Caco-2 (cell line): ENCODE measurements at regions not wholly inside any gene's neighbourhood (a gene's known extent, or its start where the extent isn't known, plus 50 kb on each side); places are given as distances from the start of the nearest gene placed in this dataset.

Experiments used
- BruUV-seq: library from RNA; stranded (reverse); fragments of 400-500 nt; replicated peaks from 2 replicates; lab custom pipeline; 2021; lab: Mats Ljungman, UMichigan
- CTCF ChIA-PET: fragments of 300-600 bp; sonication (Branson Sonifier 250); formaldehyde crosslinking; loops from one replicate; lab custom pipeline; 2022; ENCODE audit warnings: antibody characterized with exemption; lab: Charles Lee
- POLR2A ChIA-PET: fragments of 300-600 bp; sonication (Branson Sonifier 250); formaldehyde crosslinking; loops from one replicate; lab custom pipeline; 2022; ENCODE audit warnings: antibody characterized with exemption; lab: Charles Lee
- DNase-seq, 2 experiments: peaks; one replicate each; pipeline versions ENCODE4 v3.0.0 to v3.0.0-alpha.2; 2020 to 2022
- H3K27me3 ChIP-seq: replicated peaks from 2 replicates; pipeline ENCODE4 v1.6.0; 2011; ENCODE audit warnings: low read length; ENCODE audit not compliant: control insufficient read depth, insufficient read depth
- H3K36me3 ChIP-seq: 2 replicates; pipeline ENCODE4 v1.5.1; 2011; ENCODE audit warnings: low read length; ENCODE audit not compliant: control insufficient read depth, insufficient read depth
- H3K4me1 ChIP-seq: fragments of 250-450 bp; sonication (Bioruptor Pico); 2 replicates; pipeline ENCODE4 v1.5.1; 2020; ENCODE audit warnings: mild to moderate bottlenecking
- H3K4me3 ChIP-seq: 2 replicates; pipeline ENCODE4 v1.5.1; 2011; ENCODE audit warnings: low read depth, mild to moderate bottlenecking, control low read depth, low read length
- H3K9me3 ChIP-seq: fragments of 250-450 bp; sonication (Bioruptor Pico); 2 replicates; pipeline ENCODE4 v1.5.1; 2020; ENCODE audit warnings: mild to moderate bottlenecking, moderate library complexity
- H3K27ac Mint-ChIP-seq: one replicate; pipeline ENCODE4 v1.8.0; 2022; ENCODE audit warnings: mixed read lengths; ENCODE audit not compliant: unreplicated experiment
- H3K27me3 Mint-ChIP-seq: one replicate; pipeline ENCODE4 v1.8.0; 2022; ENCODE audit warnings: mixed read lengths; ENCODE audit not compliant: insufficient read depth, unreplicated experiment
- H3K36me3 Mint-ChIP-seq: one replicate; pipeline ENCODE4 v1.8.0; 2022; ENCODE audit warnings: mild to moderate bottlenecking, mixed read lengths; ENCODE audit not compliant: insufficient read depth, unreplicated experiment
- H3K4me1 Mint-ChIP-seq: one replicate; pipeline ENCODE4 v1.8.0; 2022; ENCODE audit warnings: low read depth, mixed read lengths; ENCODE audit not compliant: unreplicated experiment
- H3K4me3 Mint-ChIP-seq: one replicate; pipeline ENCODE4 v1.8.0; 2022; ENCODE audit warnings: mild to moderate bottlenecking, moderate library complexity, mixed read lengths; ENCODE audit not compliant: unreplicated experiment
- H3K9me3 Mint-ChIP-seq: one replicate; pipeline ENCODE4 v1.8.0; 2022; ENCODE audit warnings: mixed read lengths; ENCODE audit not compliant: unreplicated experiment
- CTCF ChIP-seq, 2 experiments: fragments of 200-600 bp in 1 of 2; IDR thresholded peaks; 1 replicate in 1 of 2; 2 replicates in 1 of 2; pipeline versions ENCODE4 v1.5.1 to v1.8.0; 2011 to 2022; ENCODE audit warnings: antibody characterized with exemption in 1 of 2, control low read depth in 1 of 2, inconsistent platforms in 1 of 2, low read depth in 1 of 2, low read length in 1 of 2, mild to moderate bottlenecking in 1 of 2, moderate library complexity in 1 of 2; ENCODE audit not compliant: insufficient read depth in 1 of 2, severe bottlenecking in 1 of 2, unreplicated experiment in 1 of 2
- intact Hi-C: fragments of 100-400 bp; cut with micrococcal nuclease; formaldehyde crosslinking; loops from one replicate; pipeline ENCODE4 v1.10.0; 2022; ENCODE audit not compliant: unreplicated experiment

- H3K4me1 ChIP-seq = peaks cover 7% of the 10 kb centered on the region
- CTCF ChIA-PET = no interaction called here
- no peak for TF ChIP-seq CTCF (IDR thresholded peaks at IDR 0.05; ENCODE audit: insufficient read depth in 1 of 2, low read depth in 1 of 2, low read length in 1 of 2, severe bottlenecking in 1 of 2, unreplicated experiment in 1 of 2)
- Mint-ChIP-seq H3K27ac (no peak overlapping the region), H3K4me1 (peaks cover 23% of the 10 kb centered on the region), H3K27me3 (no peaks in the 10 kb centered on the region), H3K9me3 (no peaks in the 10 kb centered on the region), H3K36me3 (no peaks in the 10 kb centered on the region), H3K4me3 (no peak overlapping the region)
- H3K9me3 ChIP-seq = no peaks in the 10 kb centered on the region
- BruUV-seq = no TSS peak
- no peaks in the 10 kb centered on the region for H3K27me3 ChIP-seq
- no peaks in the 10 kb centered on the region for H3K36me3 ChIP-seq
- H3K4me3 ChIP-seq = no peak overlapping the region
- DNase-seq = no peak
- intact Hi-C loops = loop anchor here (10.0 kb wide), 1 partner anchor 383 kb away; no protein-coding TSS in a partner anchor
- POLR2A ChIA-PET = no interaction called here
Observed at GRCh38 chr4:165711912-165712311, 161.1 kb upstream of the TLL1 start.

GRCh38 chr4:165714650-165715049 is 158.4 kb upstream of the TLL1 start:
- no peaks in the 10 kb centered on the region for H3K27me3 ChIP-seq
- POLR2A ChIA-PET = no interaction called here
- H3K9me3 Mint-ChIP-seq = no peaks in the 10 kb centered on the region
- no peaks in the 10 kb centered on the region for H3K9me3 ChIP-seq
- H3K27ac Mint-ChIP-seq = no peak overlapping the region
- H3K27me3 Mint-ChIP-seq = no peaks in the 10 kb centered on the region
- no peaks in the 10 kb centered on the region for H3K36me3 ChIP-seq
- BruUV-seq = no TSS peak
- no peak for DNase-seq
- no peak overlapping the region for H3K4me3 Mint-ChIP-seq
- H3K4me3 ChIP-seq = no peak overlapping the region
- peaks cover 10% of the 10 kb centered on the region for H3K4me1 Mint-ChIP-seq
- no peaks in the 10 kb centered on the region for H3K4me1 ChIP-seq
- H3K36me3 Mint-ChIP-seq = no peaks in the 10 kb centered on the region
- CTCF ChIA-PET = no interaction called here
- intact Hi-C loops = loop anchor here (10.0 kb wide), 1 partner anchor 380 kb away; no protein-coding TSS in a partner anchor
- TF ChIP-seq CTCF (IDR thresholded peaks at IDR 0.05; ENCODE audit: insufficient read depth in 1 of 2, low read depth in 1 of 2, low read length in 1 of 2, severe bottlenecking in 1 of 2, unreplicated experiment in 1 of 2) = no peak

- no peak for TF ChIP-seq CTCF (IDR thresholded peaks at IDR 0.05; ENCODE audit: insufficient read depth in 1 of 2, low read depth in 1 of 2, low read length in 1 of 2, severe bottlenecking in 1 of 2, unreplicated experiment in 1 of 2)
- no peaks in the 10 kb centered on the region for H3K9me3 Mint-ChIP-seq
- no peaks in the 10 kb centered on the region for H3K9me3 ChIP-seq
- no peak overlapping the region for H3K4me3 Mint-ChIP-seq
- H3K27me3 ChIP-seq = no peaks in the 10 kb centered on the region
- no peak overlapping the region for H3K27ac Mint-ChIP-seq
- ChIA-PET POLR2A (no interaction called here), CTCF (no interaction called here)
- no peaks in the 10 kb centered on the region for H3K4me1 ChIP-seq
- no peaks in the 10 kb centered on the region for H3K27me3 Mint-ChIP-seq
- H3K36me3 Mint-ChIP-seq = no peaks in the 10 kb centered on the region
- no peak overlapping the region for H3K4me3 ChIP-seq
- H3K4me1 Mint-ChIP-seq = peaks cover 4% of the 10 kb centered on the region
- DNase-seq = no peak
- intact Hi-C loops = loop anchor here (10.0 kb wide), 1 partner anchor 380 kb away; no protein-coding TSS in a partner anchor
- no TSS peak for BruUV-seq
- H3K36me3 ChIP-seq = no peaks in the 10 kb centered on the region
Observed at GRCh38 chr4:165715211-165715610, 157.8 kb upstream of the TLL1 start.
